Neural cell (in vitro differentiated cells): ENCODE measurements at regions not wholly inside any gene's neighbourhood (a gene's known extent, or its start where the extent isn't known, plus 50 kb on each side); places are given as distances from the start of the nearest gene placed in this dataset.
"Not testable (repeated sequence)": the region's sequence is repeated elsewhere in the genome, so short reads cannot be mapped to it uniquely, and the experiment has no call there.

Experiments used
- H2AFZ ChIP-seq: fragments of 200-600, 300-800 bp; sonication (generic), shearing (Covaris generic); 2 replicates; pipeline ENCODE4 v1.6.0; 2014; ENCODE audit warnings: low read depth, mild to moderate bottlenecking, antibody characterized with exemption, low read length, moderate library complexity
- H3F3A ChIP-seq: fragments of 200-600 bp; shearing (Covaris generic); 2 replicates; pipeline ENCODE4 v1.6.1; 2016; ENCODE audit warnings: mild to moderate bottlenecking, moderate library complexity, mixed read lengths, antibody characterized with exemption, low read length; ENCODE audit not compliant: insufficient read depth, poor library complexity, severe bottlenecking
- H3K27ac ChIP-seq: fragments of 200-600, 300-800 bp; sonication (generic), shearing (Covaris generic); 2 replicates; pipeline ENCODE4 v1.5.1; 2014; ENCODE audit warnings: mild to moderate bottlenecking, low read length, moderate library complexity
- H3K27me3 ChIP-seq: fragments of 300-800, 200-600 bp; sonication (generic), shearing (Covaris generic); 2 replicates; pipeline ENCODE4 v1.6.0; 2014; ENCODE audit warnings: mild to moderate bottlenecking, low read depth, low read length, moderate library complexity; ENCODE audit not compliant: insufficient read depth
- H3K36me3 ChIP-seq: fragments of 300-800, 200-600 bp; sonication (generic), shearing (Covaris generic); 2 replicates; pipeline ENCODE4 v1.5.1; 2014; ENCODE audit warnings: mild to moderate bottlenecking, antibody characterized with exemption, low read length, moderate library complexity; ENCODE audit not compliant: insufficient read depth
- H3K4me2 ChIP-seq: fragments of 300-800, 200-600 bp; sonication (generic), shearing (Covaris generic); 2 replicates; pipeline ENCODE4 v1.6.0; 2014; ENCODE audit warnings: mild to moderate bottlenecking, low read length
- H3K4me3 ChIP-seq: fragments of 300-800, 200-600 bp; sonication (generic), shearing (Covaris generic); 2 replicates; pipeline ENCODE4 v1.5.1; 2014; ENCODE audit warnings: mild to moderate bottlenecking, low read length, moderate library complexity
- H3K79me2 ChIP-seq: fragments of 200-600 bp; shearing (Covaris generic); replicated peaks from 2 replicates; pipeline ENCODE4 v1.6.0; 2014; ENCODE audit warnings: mild to moderate bottlenecking, low read length, moderate library complexity; ENCODE audit not compliant: insufficient read depth
- H3K9ac ChIP-seq: fragments of 300-800, 200-600 bp; sonication (generic), shearing (Covaris generic); 2 replicates; pipeline ENCODE4 v1.6.1; 2016; ENCODE audit warnings: mild to moderate bottlenecking, low read length, mixed read lengths
- H3K9me2 ChIP-seq: fragments of 200-600 bp; shearing (Covaris generic); 2 replicates; pipeline ENCODE4 v1.6.1; 2016; ENCODE audit warnings: mild to moderate bottlenecking, low read length, mixed read lengths; ENCODE audit not compliant: insufficient read depth
- H3K9me3 ChIP-seq: fragments of 200-600, 300-800 bp; sonication (generic), shearing (Covaris generic); 2 replicates; pipeline ENCODE4 v1.6.1; 2016; ENCODE audit warnings: mild to moderate bottlenecking, mixed run types, low read length, moderate library complexity, mixed read lengths
- H4K20me1 ChIP-seq: fragments of 200-600 bp; shearing (Covaris generic); 2 replicates; pipeline ENCODE4 v1.6.1; 2016; ENCODE audit warnings: mild to moderate bottlenecking, mixed run types; ENCODE audit not compliant: insufficient read depth
- EP300 ChIP-seq: fragments of 450-650 bp; conservative IDR thresholded peaks from 2 replicates; pipeline ENCODE4 v1.6.1; 2014; ENCODE audit warnings: antibody characterized with exemption, mild to moderate bottlenecking, moderate library complexity; ENCODE audit not compliant: poor library complexity, severe bottlenecking
- MXI1 ChIP-seq: fragments of 450-650 bp; conservative IDR thresholded peaks from 2 replicates; pipeline ENCODE4 v1.6.1; 2014; ENCODE audit warnings: antibody characterized with exemption, mild to moderate bottlenecking; ENCODE audit not compliant: poor library complexity, severe bottlenecking
- RAD21 ChIP-seq: fragments of 450-650 bp; conservative IDR thresholded peaks from 2 replicates; pipeline ENCODE4 v1.6.1; 2014; ENCODE audit warnings: antibody characterized with exemption, mild to moderate bottlenecking, moderate library complexity
- SMC3 ChIP-seq: fragments of 450-650 bp; conservative IDR thresholded peaks from 2 replicates; pipeline ENCODE4 v1.6.1; 2014; ENCODE audit warnings: antibody characterized with exemption, mild to moderate bottlenecking, moderate library complexity; ENCODE audit not compliant: poor library complexity
- TAF1 ChIP-seq: IDR thresholded peaks from 2 replicates; pipeline ENCODE4 v1.6.1; 2012; ENCODE audit warnings: low read depth
- TF ChIP-seq, protein P1 (sequence below): IDR thresholded peaks from 2 replicates; pipeline ENCODE4 v1.6.1; 2012; ENCODE audit warnings: borderline replicate concordance
- TF ChIP-seq, protein P2 (sequence below): fragments of 450-650 bp; IDR thresholded peaks from 2 replicates; pipeline ENCODE4 v1.5.1; 2014; ENCODE audit warnings: antibody characterized with exemption, mild to moderate bottlenecking, moderate library complexity; ENCODE audit not compliant: poor library complexity, severe bottlenecking

DNA sequence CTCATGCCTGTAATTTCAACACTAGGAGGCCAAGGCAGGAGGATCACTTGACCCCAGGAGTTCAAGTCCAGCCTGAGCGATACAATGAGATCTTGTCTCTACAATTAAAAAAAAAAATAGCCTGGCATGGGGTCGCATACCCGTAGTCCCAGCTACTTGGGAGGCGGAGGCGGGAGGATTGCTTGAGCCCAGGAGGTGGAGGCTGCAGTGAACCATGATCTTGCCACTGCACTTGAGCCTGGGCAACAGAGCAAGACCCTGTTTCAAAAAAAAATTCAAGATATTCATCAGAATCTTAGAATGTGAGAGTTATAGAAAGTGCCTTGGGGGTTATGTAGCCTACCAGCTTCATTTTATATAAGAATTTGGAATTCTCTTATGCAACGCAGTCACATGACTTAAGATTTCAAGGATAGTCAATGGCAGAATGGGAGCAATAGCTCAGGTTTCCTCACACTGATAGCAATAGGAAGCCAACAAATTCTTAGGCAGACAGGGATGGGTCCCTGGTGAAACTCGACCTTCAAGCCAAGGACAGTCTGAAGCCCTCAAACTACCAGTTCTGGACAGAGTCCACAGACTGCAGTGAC, 462.5 kb downstream of the SETD4 start:
- Histone ChIP-seq H3F3A (no peaks in the 10 kb centered on the region), H3K9me2 (no peaks in the 10 kb centered on the region), H3K4me2 (no peak overlapping the region), H3K79me2 (no peaks in the 10 kb centered on the region), H2AFZ (no peak overlapping the region), H3K36me3 (no peaks in the 10 kb centered on the region), H3K4me3 (no peak overlapping the region), H3K9ac (no peak overlapping the region), H3K27ac (no peak overlapping the region), H4K20me1 (no peaks in the 10 kb centered on the region), H3K9me3 (no peaks in the 10 kb centered on the region), H3K27me3 (no peaks in the 10 kb centered on the region)
- TF ChIP-seq, protein P1, sequence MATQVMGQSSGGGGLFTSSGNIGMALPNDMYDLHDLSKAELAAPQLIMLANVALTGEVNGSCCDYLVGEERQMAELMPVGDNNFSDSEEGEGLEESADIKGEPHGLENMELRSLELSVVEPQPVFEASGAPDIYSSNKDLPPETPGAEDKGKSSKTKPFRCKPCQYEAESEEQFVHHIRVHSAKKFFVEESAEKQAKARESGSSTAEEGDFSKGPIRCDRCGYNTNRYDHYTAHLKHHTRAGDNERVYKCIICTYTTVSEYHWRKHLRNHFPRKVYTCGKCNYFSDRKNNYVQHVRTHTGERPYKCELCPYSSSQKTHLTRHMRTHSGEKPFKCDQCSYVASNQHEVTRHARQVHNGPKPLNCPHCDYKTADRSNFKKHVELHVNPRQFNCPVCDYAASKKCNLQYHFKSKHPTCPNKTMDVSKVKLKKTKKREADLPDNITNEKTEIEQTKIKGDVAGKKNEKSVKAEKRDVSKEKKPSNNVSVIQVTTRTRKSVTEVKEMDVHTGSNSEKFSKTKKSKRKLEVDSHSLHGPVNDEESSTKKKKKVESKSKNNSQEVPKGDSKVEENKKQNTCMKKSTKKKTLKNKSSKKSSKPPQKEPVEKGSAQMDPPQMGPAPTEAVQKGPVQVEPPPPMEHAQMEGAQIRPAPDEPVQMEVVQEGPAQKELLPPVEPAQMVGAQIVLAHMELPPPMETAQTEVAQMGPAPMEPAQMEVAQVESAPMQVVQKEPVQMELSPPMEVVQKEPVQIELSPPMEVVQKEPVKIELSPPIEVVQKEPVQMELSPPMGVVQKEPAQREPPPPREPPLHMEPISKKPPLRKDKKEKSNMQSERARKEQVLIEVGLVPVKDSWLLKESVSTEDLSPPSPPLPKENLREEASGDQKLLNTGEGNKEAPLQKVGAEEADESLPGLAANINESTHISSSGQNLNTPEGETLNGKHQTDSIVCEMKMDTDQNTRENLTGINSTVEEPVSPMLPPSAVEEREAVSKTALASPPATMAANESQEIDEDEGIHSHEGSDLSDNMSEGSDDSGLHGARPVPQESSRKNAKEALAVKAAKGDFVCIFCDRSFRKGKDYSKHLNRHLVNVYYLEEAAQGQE = no peak
- TF ChIP-seq EP300 (no peak), MXI1 (no peak)

DNA sequence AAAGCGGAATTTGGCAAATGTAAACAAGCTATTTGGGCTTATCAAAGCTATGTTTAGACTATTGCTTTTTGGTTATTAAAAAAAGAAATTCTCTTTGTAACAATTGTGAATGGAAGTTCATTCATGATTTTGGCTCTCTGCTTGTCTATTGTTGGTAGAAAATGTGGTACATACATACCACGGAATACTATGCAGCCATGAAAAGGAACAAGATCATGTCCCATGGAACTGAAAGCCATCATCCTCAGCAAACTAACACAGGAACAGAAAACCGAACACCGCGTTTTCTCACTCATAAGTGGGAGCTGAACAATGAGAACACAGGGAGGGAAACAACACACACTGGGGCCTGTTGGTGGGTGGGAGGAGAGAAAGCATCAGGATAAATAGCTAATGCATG, 465.4 kb downstream of the SETD4 start:
- Histone ChIP-seq H3K27me3 (no peaks in the 10 kb centered on the region), H2AFZ (no peak overlapping the region), H4K20me1 (no peaks in the 10 kb centered on the region), H3K36me3 (no peaks in the 10 kb centered on the region), H3K4me3 (no peak overlapping the region), H3K9ac (no peak overlapping the region), H3F3A (no peaks in the 10 kb centered on the region), H3K4me2 (no peak overlapping the region), H3K27ac (no peak overlapping the region), H3K9me3 (no peaks in the 10 kb centered on the region), H3K9me2 (no peaks in the 10 kb centered on the region), H3K79me2 (no peaks in the 10 kb centered on the region)
- no peak for TF ChIP-seq SMC3
- no peak for TF ChIP-seq RAD21
- no peak for TF ChIP-seq MXI1
- TF ChIP-seq, protein P2, sequence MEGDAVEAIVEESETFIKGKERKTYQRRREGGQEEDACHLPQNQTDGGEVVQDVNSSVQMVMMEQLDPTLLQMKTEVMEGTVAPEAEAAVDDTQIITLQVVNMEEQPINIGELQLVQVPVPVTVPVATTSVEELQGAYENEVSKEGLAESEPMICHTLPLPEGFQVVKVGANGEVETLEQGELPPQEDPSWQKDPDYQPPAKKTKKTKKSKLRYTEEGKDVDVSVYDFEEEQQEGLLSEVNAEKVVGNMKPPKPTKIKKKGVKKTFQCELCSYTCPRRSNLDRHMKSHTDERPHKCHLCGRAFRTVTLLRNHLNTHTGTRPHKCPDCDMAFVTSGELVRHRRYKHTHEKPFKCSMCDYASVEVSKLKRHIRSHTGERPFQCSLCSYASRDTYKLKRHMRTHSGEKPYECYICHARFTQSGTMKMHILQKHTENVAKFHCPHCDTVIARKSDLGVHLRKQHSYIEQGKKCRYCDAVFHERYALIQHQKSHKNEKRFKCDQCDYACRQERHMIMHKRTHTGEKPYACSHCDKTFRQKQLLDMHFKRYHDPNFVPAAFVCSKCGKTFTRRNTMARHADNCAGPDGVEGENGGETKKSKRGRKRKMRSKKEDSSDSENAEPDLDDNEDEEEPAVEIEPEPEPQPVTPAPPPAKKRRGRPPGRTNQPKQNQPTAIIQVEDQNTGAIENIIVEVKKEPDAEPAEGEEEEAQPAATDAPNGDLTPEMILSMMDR = no peak
- TF ChIP-seq TAF1 = no peak

DNA sequence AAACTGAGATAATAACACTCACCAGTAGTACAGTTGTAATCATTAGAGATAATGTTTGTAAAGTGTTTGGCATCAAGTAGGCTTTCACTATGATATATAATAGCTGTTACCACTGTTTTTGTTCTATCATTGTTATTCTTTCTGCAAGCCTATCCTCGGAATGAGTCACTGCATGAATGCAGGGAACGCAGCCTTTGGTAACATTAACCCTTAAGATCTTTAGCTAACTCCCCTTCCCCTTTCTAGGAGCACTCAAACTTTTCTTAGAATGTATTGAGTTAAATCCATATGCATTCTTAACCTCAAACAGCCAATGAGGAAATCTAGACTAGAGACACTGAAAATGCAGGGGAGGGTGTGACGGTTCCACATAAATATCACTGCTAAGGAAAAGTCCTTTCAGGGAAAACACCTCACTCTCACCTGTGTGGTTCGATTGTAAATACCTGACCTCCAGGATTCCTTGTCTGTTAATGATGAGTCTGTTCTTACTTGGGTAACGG, 467.3 kb downstream of the SETD4 start:
- H3K79me2 ChIP-seq = no peaks in the 10 kb centered on the region
- no peaks in the 10 kb centered on the region for H3K36me3 ChIP-seq
- H3F3A ChIP-seq = no peaks in the 10 kb centered on the region
- H3K9me3 ChIP-seq = no peaks in the 10 kb centered on the region
- no peak overlapping the region for H2AFZ ChIP-seq
- H3K4me3 ChIP-seq = no peak overlapping the region
- no peak overlapping the region for H3K4me2 ChIP-seq
- H3K9me2 ChIP-seq = no peaks in the 10 kb centered on the region
- no peak overlapping the region for H3K27ac ChIP-seq
- H3K27me3 ChIP-seq = no peaks in the 10 kb centered on the region
- TF ChIP-seq EP300 (no peak), SMC3 (no peak), MXI1 (no peak)
- H4K20me1 ChIP-seq = no peaks in the 10 kb centered on the region
- no peak overlapping the region for H3K9ac ChIP-seq

DNA sequence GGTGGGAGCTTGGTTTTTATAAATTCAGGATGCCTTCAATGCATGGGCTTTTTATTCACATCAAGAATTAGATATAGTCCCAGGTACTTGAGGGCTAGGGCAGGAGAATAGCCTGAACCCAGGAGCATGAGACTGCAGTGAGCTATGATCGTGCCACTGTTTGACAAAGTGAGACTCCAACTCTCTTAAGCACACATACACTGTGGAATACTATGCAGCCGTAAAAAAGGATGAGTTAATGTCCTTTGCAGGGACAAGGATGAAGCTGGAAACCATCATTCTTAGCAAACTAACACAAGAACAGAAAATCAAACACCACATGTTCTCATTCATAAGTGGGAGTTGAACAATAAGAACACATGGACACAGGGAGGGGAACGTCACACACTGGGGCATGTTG, 470.0 kb downstream of the SETD4 start:
- not testable (repeated sequence) for H3K36me3 ChIP-seq, H3K4me2 ChIP-seq, H3K9ac ChIP-seq, H3F3A ChIP-seq, H3K9me3 ChIP-seq, H3K9me2 ChIP-seq, H4K20me1 ChIP-seq, H3K4me3 ChIP-seq, H2AFZ ChIP-seq, H3K27me3 ChIP-seq, H3K79me2 ChIP-seq, H3K27ac ChIP-seq
